ENCODE measurements at regions not wholly inside any gene's neighbourhood (a gene's known extent, or its start where the extent isn't known, plus 50 kb on each side); places are given as distances from the start of the nearest gene placed in this dataset.

DNA sequence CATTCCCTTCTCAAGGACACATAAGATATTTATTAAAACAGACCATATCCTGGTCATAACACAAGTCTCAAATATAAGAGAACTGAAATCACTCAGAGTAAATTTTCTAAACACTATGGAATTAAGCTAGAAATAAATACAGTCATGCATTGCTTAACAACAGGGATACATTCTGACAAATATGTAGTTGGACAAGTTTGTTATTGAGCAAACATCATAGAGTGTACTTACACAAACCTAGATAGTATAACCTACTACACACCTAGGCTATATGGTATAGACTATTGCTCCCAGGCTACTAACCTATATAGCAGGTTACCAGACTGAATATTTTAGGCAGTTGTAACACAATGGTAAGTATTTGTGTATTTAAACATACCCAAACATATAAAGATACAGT is 104.0 kb downstream of the MIS18A start:
- no peaks in the 10 kb centered on the region for H4K20me1 ChIP-seq (ENCODE audit: low read length)
- no peak overlapping the region for H3K4me2 ChIP-seq (ENCODE audit: low read length)
- BruUV-seq (replicated peaks): no TSS peak
- TF ChIP-seq EZH2phosphoT487 (IDR thresholded peaks at IDR 0.05; ENCODE audit: borderline replicate concordance, low read length) (no peak), EZH2 (IDR thresholded peaks at IDR 0.05; ENCODE audit: low read length, unreplicated experiment) (no peak)
- TF ChIP-seq, protein P1, sequence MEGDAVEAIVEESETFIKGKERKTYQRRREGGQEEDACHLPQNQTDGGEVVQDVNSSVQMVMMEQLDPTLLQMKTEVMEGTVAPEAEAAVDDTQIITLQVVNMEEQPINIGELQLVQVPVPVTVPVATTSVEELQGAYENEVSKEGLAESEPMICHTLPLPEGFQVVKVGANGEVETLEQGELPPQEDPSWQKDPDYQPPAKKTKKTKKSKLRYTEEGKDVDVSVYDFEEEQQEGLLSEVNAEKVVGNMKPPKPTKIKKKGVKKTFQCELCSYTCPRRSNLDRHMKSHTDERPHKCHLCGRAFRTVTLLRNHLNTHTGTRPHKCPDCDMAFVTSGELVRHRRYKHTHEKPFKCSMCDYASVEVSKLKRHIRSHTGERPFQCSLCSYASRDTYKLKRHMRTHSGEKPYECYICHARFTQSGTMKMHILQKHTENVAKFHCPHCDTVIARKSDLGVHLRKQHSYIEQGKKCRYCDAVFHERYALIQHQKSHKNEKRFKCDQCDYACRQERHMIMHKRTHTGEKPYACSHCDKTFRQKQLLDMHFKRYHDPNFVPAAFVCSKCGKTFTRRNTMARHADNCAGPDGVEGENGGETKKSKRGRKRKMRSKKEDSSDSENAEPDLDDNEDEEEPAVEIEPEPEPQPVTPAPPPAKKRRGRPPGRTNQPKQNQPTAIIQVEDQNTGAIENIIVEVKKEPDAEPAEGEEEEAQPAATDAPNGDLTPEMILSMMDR (conservative IDR thresholded peaks at IDR 0.05; ENCODE audit: low read depth, low read length): no peak
- no peak for DNase-seq
- no peaks in the 10 kb centered on the region for H3K36me3 ChIP-seq (ENCODE audit: low read depth, low read length)
- H3K9me2 ChIP-seq (replicated peaks; ENCODE audit: low read length): no peaks in the 10 kb centered on the region
- H3K4me3 ChIP-seq (ENCODE audit: low read length): no peak overlapping the region
- H3K27me3 ChIP-seq (ENCODE audit: low read length): peaks cover 59% of the 10 kb centered on the region
- no peaks in the 10 kb centered on the region for H3K4me1 ChIP-seq (ENCODE audit: insufficient read depth, low read length)
- H3K79me2 ChIP-seq (ENCODE audit: low read length): no peaks in the 10 kb centered on the region
- ATAC-seq: no peak
- no peaks in the 10 kb centered on the region for H3F3A ChIP-seq (ENCODE audit: low read length, unreplicated experiment)
- no peak overlapping the region for H2AFZ ChIP-seq (ENCODE audit: low read length)
- intact Hi-C loops (cut with micrococcal nuclease): no loop called here
- POLR2A ChIA-PET (ENCODE audit: unreplicated experiment): no interaction called here
- CTCF ChIA-PET: no interaction called here
- no peaks in the 10 kb centered on the region for H3K9me3 ChIP-seq (ENCODE audit: low read length)
- H3K27ac ChIP-seq (ENCODE audit: low read length): no peak overlapping the region
- H3K9ac ChIP-seq (ENCODE audit: low read length): no peak overlapping the region

DNA sequence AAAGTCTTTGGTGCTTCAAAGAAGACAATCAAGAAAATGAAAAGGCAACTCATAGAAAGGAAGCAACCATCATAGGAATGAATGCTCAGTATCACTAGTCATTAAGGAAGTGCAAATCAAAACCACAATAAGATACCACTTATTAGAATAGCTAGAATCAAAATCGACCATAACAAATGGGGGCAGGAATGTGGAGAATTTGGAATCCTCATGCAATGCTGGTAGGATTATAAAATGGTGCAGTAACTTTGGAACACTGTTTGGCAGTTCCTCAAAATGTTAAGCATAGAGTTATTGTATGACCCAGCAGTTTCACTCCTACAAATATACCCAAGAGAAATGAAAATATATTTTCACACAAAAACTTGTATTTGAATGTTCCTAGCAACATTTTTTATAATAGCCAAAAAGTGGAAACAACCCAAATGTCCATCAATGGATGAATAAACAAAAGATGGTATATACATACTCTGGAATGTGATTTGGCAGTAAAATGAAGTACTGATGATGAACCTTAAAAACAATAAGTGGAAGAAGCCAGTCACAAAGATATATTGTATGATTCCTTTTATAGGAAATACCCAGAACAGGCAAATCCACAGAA is 105.6 kb downstream of the MIS18A start:
- Histone ChIP-seq H3K9me3 (ENCODE audit: low read length) (no peaks in the 10 kb centered on the region), H3K4me1 (ENCODE audit: insufficient read depth, low read length) (no peaks in the 10 kb centered on the region), H3K4me2 (ENCODE audit: low read length) (no peak overlapping the region), H3K36me3 (ENCODE audit: low read depth, low read length) (no peaks in the 10 kb centered on the region), H3K79me2 (ENCODE audit: low read length) (no peaks in the 10 kb centered on the region), H2AFZ (ENCODE audit: low read length) (no peak overlapping the region), H3K9ac (ENCODE audit: low read length) (no peak overlapping the region), H3F3A (ENCODE audit: low read length, unreplicated experiment) (no peaks in the 10 kb centered on the region), H4K20me1 (ENCODE audit: low read length) (no peaks in the 10 kb centered on the region), H3K4me3 (ENCODE audit: low read length) (no peak overlapping the region), H3K9me2 (replicated peaks; ENCODE audit: low read length) (no peaks in the 10 kb centered on the region), H3K27me3 (ENCODE audit: low read length) (peaks cover 59% of the 10 kb centered on the region), H3K27ac (ENCODE audit: low read length) (no peak overlapping the region)
- no peak for DNase-seq
- TF ChIP-seq EZH2 (IDR thresholded peaks at IDR 0.05; ENCODE audit: low read length, unreplicated experiment): no peak
- no peak for TF ChIP-seq EZH2phosphoT487 (IDR thresholded peaks at IDR 0.05; ENCODE audit: borderline replicate concordance, low read length)
- TF ChIP-seq, protein P1 (conservative IDR thresholded peaks at IDR 0.05; ENCODE audit: low read depth, low read length): no peak
- POLR2A ChIA-PET (ENCODE audit: unreplicated experiment): no interaction called here
- BruUV-seq (replicated peaks): no TSS peak
- CTCF ChIA-PET: no interaction called here
- intact Hi-C loops (cut with micrococcal nuclease): no loop called here
- ATAC-seq: no peak

DNA sequence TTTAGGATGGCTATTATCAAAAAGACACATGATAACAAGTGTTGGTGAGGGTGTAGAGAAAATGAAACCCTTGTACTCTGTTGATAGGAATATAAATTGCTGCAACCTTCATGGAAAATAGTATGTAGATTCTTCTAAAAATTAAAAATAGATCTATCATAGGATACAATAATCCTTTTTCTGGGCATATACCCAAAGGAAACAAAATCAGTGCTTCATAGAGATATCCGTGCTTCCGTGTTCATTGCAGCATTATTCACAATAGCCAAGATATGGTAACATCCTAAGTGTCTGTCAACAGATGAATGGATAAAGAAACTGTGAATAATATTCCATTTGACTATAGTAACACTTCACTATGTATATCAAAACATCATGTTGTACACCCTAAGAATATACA is 106.7 kb downstream of the MIS18A start:
- Histone ChIP-seq H3K4me1 (ENCODE audit: insufficient read depth, low read length) (no peaks in the 10 kb centered on the region), H4K20me1 (ENCODE audit: low read length) (no peaks in the 10 kb centered on the region), H3K27ac (ENCODE audit: low read length) (no peak overlapping the region), H3K79me2 (ENCODE audit: low read length) (no peaks in the 10 kb centered on the region), H2AFZ (ENCODE audit: low read length) (no peak overlapping the region), H3K36me3 (ENCODE audit: low read depth, low read length) (no peaks in the 10 kb centered on the region), H3K4me3 (ENCODE audit: low read length) (no peak overlapping the region), H3F3A (ENCODE audit: low read length, unreplicated experiment) (no peaks in the 10 kb centered on the region), H3K9me2 (replicated peaks; ENCODE audit: low read length) (no peaks in the 10 kb centered on the region), H3K9ac (ENCODE audit: low read length) (no peak overlapping the region), H3K4me2 (ENCODE audit: low read length) (no peak overlapping the region), H3K9me3 (ENCODE audit: low read length) (no peaks in the 10 kb centered on the region), H3K27me3 (ENCODE audit: low read length) (peaks cover 63% of the 10 kb centered on the region)
- ChIA-PET CTCF (no interaction called here), POLR2A (ENCODE audit: unreplicated experiment) (no interaction called here)
- TF ChIP-seq, protein P1 (conservative IDR thresholded peaks at IDR 0.05; ENCODE audit: low read depth, low read length): no peak
- TF ChIP-seq EZH2 (IDR thresholded peaks at IDR 0.05; ENCODE audit: low read length, unreplicated experiment): no peak
- TF ChIP-seq EZH2phosphoT487 (IDR thresholded peaks at IDR 0.05; ENCODE audit: borderline replicate concordance, low read length): no peak
- intact Hi-C loops (cut with micrococcal nuclease): no loop called here
- no TSS peak for BruUV-seq (replicated peaks)
- DNase-seq: no peak
- ATAC-seq: no peak
